SJCRH30 (cell line): ENCODE measurements at regions not wholly inside any gene's neighbourhood (a gene's known extent, or its start where the extent isn't known, plus 50 kb on each side); places are given as distances from the start of the nearest gene placed in this dataset.

Source experiments
- DNase-seq, 2 experiments: peaks; one replicate each; pipeline ENCODE4 v3.0.0-alpha.2; 2015 to 2020
- H3K27ac ChIP-seq: fragments of 250-450 bp; sonication (Bioruptor Pico); 2 replicates; pipeline ENCODE4 v1.5.1; 2020; ENCODE audit warnings: mild to moderate bottlenecking, moderate library complexity
- H3K27me3 ChIP-seq: fragments of 250-450 bp; sonication (Bioruptor Pico); 2 replicates; pipeline ENCODE4 v1.5.1; 2020; ENCODE audit warnings: mild to moderate bottlenecking, moderate library complexity
- H3K36me3 ChIP-seq: fragments of 250-450 bp; sonication (Bioruptor Pico); 2 replicates; pipeline ENCODE4 v1.5.1; 2020; ENCODE audit warnings: mild to moderate bottlenecking, moderate library complexity
- H3K4me1 ChIP-seq: fragments of 250-450 bp; sonication (Bioruptor Pico); 2 replicates; pipeline ENCODE4 v1.5.1; 2020; ENCODE audit warnings: mild to moderate bottlenecking, moderate library complexity
- H3K4me3 ChIP-seq: fragments of 250-450 bp; sonication (Bioruptor Pico); 2 replicates; pipeline ENCODE4 v1.5.1; 2020; ENCODE audit warnings: mild to moderate bottlenecking, moderate library complexity
- H3K9me3 ChIP-seq: fragments of 250-450 bp; sonication (Bioruptor Pico); replicated peaks from 2 replicates; pipeline ENCODE4 v1.5.1; 2020; ENCODE audit warnings: mild to moderate bottlenecking, moderate library complexity

GRCh38 chr5:62982348-62982747, 403.7 kb downstream of the LRRC70 start:
- no peaks in the 10 kb centered on the region; the same call in 1 of the 2 replicates for H3K9me3 ChIP-seq
- no peaks in the 10 kb centered on the region for H3K36me3 ChIP-seq
- no peak for DNase-seq
- H3K4me1 ChIP-seq = no peaks in the 10 kb centered on the region
- H3K27me3 ChIP-seq = no peaks in the 10 kb centered on the region
- H3K4me3 ChIP-seq = no peak overlapping the region
- H3K27ac ChIP-seq = no peak overlapping the region

DNA sequence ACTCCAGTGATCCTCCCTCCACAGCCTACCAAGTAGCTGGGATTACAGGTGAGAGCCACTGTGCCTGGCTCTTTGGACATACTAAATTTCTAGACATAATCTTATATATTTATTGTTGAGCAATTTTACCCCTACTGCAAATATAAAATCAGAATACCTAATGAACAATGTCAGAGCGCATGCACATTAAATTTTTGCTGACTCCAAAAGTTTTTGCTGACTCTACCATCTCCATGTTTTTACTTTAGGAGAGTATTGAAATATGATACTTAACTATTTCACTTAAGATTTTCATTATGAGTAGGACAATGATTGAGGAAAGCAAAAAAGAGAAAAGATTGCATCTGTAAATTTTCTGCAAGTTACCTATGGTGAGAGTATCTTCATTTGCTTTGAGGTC, 402.3 kb downstream of the LRRC70 start:
- no peak overlapping the region for H3K4me3 ChIP-seq
- no peaks in the 10 kb centered on the region for H3K4me1 ChIP-seq
- no peak overlapping the region for H3K27ac ChIP-seq
- no peaks in the 10 kb centered on the region for H3K27me3 ChIP-seq
- no peaks in the 10 kb centered on the region; the same call in 1 of the 2 replicates for H3K9me3 ChIP-seq
- H3K36me3 ChIP-seq = no peaks in the 10 kb centered on the region
- DNase-seq = no peak

- DNase-seq = no peak
- Histone ChIP-seq H3K36me3 (no peaks in the 10 kb centered on the region), H3K27me3 (no peaks in the 10 kb centered on the region), H3K4me3 (no peak overlapping the region), H3K9me3 (no peaks in the 10 kb centered on the region), H3K4me1 (no peaks in the 10 kb centered on the region), H3K27ac (no peak overlapping the region)
Measured at GRCh38 chr5:62979472-62979871, 400.9 kb downstream of the LRRC70 start.

- Histone ChIP-seq H3K36me3 (no peaks in the 10 kb centered on the region), H3K4me3 (no peak overlapping the region), H3K27me3 (no peaks in the 10 kb centered on the region), H3K4me1 (no peaks in the 10 kb centered on the region), H3K27ac (no peak overlapping the region), H3K9me3 (no peaks in the 10 kb centered on the region)
- no peak for DNase-seq
Measured at GRCh38 chr5:62977661-62978060, 399.0 kb downstream of the LRRC70 start.

GRCh38 chr5:62974623-62975022, 396.0 kb downstream of the LRRC70 start:
- H3K27ac ChIP-seq = no peak overlapping the region
- no peak for DNase-seq
- no peaks in the 10 kb centered on the region for H3K27me3 ChIP-seq
- H3K4me1 ChIP-seq = no peaks in the 10 kb centered on the region
- H3K36me3 ChIP-seq = no peaks in the 10 kb centered on the region
- no peaks in the 10 kb centered on the region for H3K9me3 ChIP-seq
- H3K4me3 ChIP-seq = no peak overlapping the region

DNA sequence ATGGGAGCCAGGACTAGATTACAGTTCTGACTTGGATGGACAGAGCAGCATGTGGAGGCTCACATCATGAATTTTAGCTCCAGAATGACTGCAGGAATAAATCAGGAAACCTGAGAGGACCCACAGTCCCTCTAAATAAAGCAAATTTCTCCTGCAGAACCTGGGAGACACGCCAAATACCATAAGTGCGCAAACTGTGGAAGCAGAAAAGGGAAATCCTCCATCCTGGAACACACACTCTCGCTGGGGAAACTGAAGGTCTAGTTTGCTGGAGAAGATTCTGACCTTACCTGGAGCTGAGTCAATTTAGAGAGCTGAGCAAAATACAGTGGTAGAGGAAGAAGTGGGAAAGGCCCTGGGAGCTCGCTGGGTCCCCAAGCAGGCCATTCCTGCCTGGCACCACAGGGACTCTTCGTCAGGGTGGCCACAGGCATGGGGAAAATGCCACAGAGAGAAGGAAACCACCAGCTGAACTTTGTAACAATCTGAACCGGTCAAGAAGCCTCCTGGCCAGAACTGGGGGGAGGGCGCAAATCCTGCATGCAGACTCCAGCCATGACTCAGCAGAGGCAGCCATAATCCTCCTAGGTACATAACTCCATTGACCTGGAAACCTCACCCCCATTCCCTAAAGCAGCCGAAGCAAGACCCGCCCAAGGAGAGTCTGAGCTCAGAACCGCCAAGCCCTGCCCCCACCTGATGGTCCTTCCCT, 390.9 kb downstream of the LRRC70 start:
- no peaks in the 10 kb centered on the region for H3K9me3 ChIP-seq
- H3K4me3 ChIP-seq = no peak overlapping the region
- DNase-seq = peak; percentile 7 to 11
- no peak overlapping the region for H3K27ac ChIP-seq
- no peaks in the 10 kb centered on the region for H3K36me3 ChIP-seq
- no peaks in the 10 kb centered on the region; the same call in 1 of the 2 replicates for H3K4me1 ChIP-seq
- no peaks in the 10 kb centered on the region for H3K27me3 ChIP-seq

GRCh38 chr5:62964428-62964827, 385.8 kb downstream of the LRRC70 start:
- Histone ChIP-seq H3K36me3 (no peaks in the 10 kb centered on the region), H3K4me3 (no peak overlapping the region), H3K27ac (no peak overlapping the region), H3K27me3 (no peaks in the 10 kb centered on the region), H3K9me3 (no peaks in the 10 kb centered on the region; the same call in 1 of the 2 replicates), H3K4me1 (no peaks in the 10 kb centered on the region; the same call in 1 of the 2 replicates)
- no peak for DNase-seq

GRCh38 chr5:62960781-62961180, 382.2 kb downstream of the LRRC70 start:
- Histone ChIP-seq H3K36me3 (no peaks in the 10 kb centered on the region), H3K27me3 (no peaks in the 10 kb centered on the region), H3K4me3 (no peak overlapping the region), H3K4me1 (no peaks in the 10 kb centered on the region), H3K9me3 (peaks cover 2% of the 10 kb centered on the region; the same call in 1 of the 2 replicates), H3K27ac (no peak overlapping the region)
- DNase-seq = no peak

DNA sequence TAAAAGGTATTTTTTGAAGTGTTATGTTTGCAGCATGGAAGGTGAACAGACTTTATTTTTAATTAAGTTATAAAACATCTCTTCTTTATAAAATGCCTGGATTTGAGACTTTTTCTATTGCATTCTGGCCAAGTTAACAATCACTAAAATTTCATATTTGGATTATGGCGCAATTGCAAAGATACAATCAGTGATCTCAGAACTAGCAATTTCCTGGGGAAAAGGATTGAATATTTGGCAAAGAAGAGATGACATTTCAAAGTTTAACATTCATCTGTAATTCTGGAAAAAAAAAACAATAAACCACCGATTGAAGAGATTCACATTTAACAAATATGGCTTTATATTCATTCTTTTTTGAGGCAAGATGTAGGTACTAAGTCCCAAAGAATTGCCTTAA, 378.0 kb downstream of the LRRC70 start:
- Histone ChIP-seq H3K4me3 (no peak overlapping the region), H3K27me3 (no peaks in the 10 kb centered on the region), H3K9me3 (peaks cover 2% of the 10 kb centered on the region; the same call in 1 of the 2 replicates), H3K36me3 (no peaks in the 10 kb centered on the region), H3K27ac (no peak overlapping the region), H3K4me1 (no peaks in the 10 kb centered on the region)
- DNase-seq = no peak

DNA sequence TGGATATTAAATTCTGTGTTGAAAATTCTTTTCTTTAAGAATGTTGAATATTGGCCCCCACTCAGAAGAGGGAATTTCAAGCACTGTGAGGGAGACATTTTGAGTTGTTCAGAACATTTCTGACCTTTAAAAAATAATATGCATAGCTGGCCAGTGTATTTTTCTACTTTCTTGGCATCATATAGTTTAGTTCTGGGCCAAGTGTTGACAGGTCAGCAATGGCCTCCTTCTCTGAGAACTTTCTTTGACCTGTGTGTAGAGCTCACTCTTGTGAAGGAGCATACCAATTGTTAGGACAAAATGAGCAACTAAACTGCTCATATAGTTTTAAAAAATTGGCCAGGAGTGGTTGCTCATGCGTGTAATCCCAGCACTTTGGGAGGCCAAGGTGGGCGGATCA, 376.0 kb downstream of the LRRC70 start:
- DNase-seq = no peak

GRCh38 chr5:62948301-62948700, 369.7 kb downstream of the LRRC70 start:
- no peaks in the 10 kb centered on the region for H3K27me3 ChIP-seq
- H3K36me3 ChIP-seq = no peaks in the 10 kb centered on the region
- H3K9me3 ChIP-seq = peaks cover 3% of the 10 kb centered on the region; the same call in 1 of the 2 replicates
- no peak overlapping the region for H3K27ac ChIP-seq
- no peak overlapping the region for H3K4me3 ChIP-seq
- no peaks in the 10 kb centered on the region; the same call in 1 of the 2 replicates for H3K4me1 ChIP-seq
- DNase-seq = no peak

More for the DNA sequence above, 376.0 kb downstream of the LRRC70 start:
- Histone ChIP-seq H3K27me3 (no peaks in the 10 kb centered on the region), H3K4me3 (no peak overlapping the region), H3K4me1 (no peaks in the 10 kb centered on the region), H3K36me3 (no peaks in the 10 kb centered on the region), H3K9me3 (peaks cover 5% of the 10 kb centered on the region; the same call in 1 of the 2 replicates), H3K27ac (no peak overlapping the region)

DNA sequence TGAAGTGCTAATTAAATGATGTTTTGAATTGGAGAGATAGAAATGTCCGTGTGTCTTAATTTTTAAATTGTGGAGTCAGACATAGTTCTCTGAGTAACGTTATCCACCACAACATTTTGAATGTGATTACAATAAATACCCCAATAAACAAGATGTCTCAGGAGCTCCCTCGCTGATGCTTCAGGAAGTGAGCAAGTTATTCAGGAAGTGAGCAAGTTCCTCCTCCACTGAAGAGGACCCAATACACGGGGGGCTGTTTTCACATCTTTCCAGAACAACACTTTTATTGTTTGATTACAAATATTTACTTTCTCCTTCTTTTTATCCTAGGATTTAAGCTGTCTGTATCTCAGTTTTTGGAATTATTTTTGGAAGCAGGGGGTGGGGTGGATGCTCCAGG, 363.8 kb downstream of the LRRC70 start:
- no peak overlapping the region for H3K27ac ChIP-seq
- no peaks in the 10 kb centered on the region for H3K36me3 ChIP-seq
- peaks cover 26% of the 10 kb centered on the region for H3K4me1 ChIP-seq
- H3K4me3 ChIP-seq = no peak overlapping the region
- no peak for DNase-seq
- H3K27me3 ChIP-seq = no peaks in the 10 kb centered on the region
- H3K9me3 ChIP-seq = no peaks in the 10 kb centered on the region

- peaks cover 47% of the 10 kb centered on the region for H3K4me1 ChIP-seq
- peak overlapping the region; percentile 4; the same call in 1 of the 2 replicates for H3K4me3 ChIP-seq
- DNase-seq = peak; percentile 57 to 66
- H3K9me3 ChIP-seq = no peaks in the 10 kb centered on the region
- H3K27me3 ChIP-seq = no peaks in the 10 kb centered on the region
- peak overlapping the region; percentile 86 for H3K27ac ChIP-seq
- H3K36me3 ChIP-seq = no peaks in the 10 kb centered on the region
Measured at GRCh38 chr5:62938927-62939326, 360.3 kb downstream of the LRRC70 start.

GRCh38 chr5:62937661-62938558, 359.3 kb downstream of the LRRC70 start:
- peak; percentile 58 to 76 for DNase-seq
- Histone ChIP-seq H3K27me3 (no peaks in the 10 kb centered on the region), H3K4me3 (peak overlapping the region; percentile 4; the same call in 1 of the 2 replicates), H3K27ac (peak overlapping the region; percentile 86), H3K4me1 (peaks cover 47% of the 10 kb centered on the region), H3K36me3 (no peaks in the 10 kb centered on the region), H3K9me3 (no peaks in the 10 kb centered on the region)

DNA sequence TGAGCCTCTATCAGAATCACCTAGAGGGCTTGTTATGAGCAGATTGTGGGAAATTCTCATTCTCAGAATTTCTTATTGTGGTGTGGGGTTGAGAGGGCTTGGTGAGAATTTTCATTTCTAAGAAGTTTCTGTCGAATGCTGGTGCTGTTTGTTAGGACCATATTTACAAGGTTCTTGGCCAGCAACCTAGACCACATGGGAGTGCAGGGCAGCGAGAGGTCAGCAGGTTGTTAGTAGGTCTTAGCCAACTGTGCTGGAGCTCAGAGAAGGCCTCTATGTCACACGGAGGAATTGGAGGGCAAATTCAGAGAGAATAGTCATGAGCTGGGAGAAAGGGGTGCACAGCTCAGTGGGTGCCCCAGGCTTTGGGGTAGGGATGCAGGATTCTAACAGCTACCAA, 357.0 kb downstream of the LRRC70 start:
- Histone ChIP-seq H3K4me1 (peaks cover 55% of the 10 kb centered on the region), H3K9me3 (no peaks in the 10 kb centered on the region), H3K27ac (no peak overlapping the region), H3K27me3 (no peaks in the 10 kb centered on the region), H3K4me3 (no peak overlapping the region), H3K36me3 (no peaks in the 10 kb centered on the region)
- no peak for DNase-seq
